ENCODE measurements at regions not wholly inside any gene's neighbourhood (a gene's known extent, or its start where the extent isn't known, plus 50 kb on each side); places are given as distances from the start of the nearest gene placed in this dataset.
"Not testable (repeated sequence)": the region's sequence is repeated elsewhere in the genome, so short reads cannot be mapped to it uniquely, and the experiment has no call there.

DNA sequence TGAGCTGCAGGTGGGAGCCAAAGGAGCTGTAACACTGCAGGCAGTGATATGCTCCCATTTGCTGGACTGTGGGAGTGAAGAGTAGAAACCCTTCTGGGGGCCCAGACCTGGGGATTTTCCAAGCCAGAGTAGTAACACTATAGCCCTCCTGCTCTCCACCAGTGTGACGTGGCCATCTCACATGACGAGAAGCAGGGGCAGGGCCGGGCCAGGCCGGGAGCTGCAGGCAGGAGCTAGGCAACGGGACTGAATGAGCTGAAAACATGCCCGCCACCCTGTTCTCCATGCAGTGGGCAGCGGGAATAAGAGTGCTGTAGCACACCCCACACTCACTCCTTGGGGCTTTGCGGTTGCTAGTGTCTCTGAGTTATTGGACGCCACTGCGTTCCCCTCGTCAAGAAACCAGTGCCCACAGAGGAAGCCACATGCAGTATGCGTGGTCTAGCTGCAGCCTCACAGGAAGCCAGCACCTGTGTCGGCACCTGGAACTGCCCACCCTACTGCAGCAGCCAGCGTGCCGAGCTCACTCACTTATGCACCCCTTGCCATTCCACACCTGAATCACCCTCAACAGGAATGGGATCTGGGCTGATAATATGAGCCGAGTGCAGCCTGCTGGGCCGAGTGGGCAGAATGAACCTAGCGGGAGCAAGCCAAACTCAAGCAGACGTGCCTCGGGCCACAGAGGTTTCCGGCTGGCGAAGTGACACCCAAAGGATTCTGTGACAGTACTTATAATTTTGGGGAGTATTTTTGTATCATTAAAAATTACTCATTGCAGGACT lies 1389.6 kb downstream of the KCNT2 start:
- DNase-seq (ENCODE audit: low spot score) = no peak

- DNase-seq (ENCODE audit: low spot score) = no peak
These were observed 1406.0 kb downstream of the KCNT2 start for GRCh38 chr1:195202241-195202640.

- DNase-seq (ENCODE audit: low spot score) = no peak
These were observed 1407.5 kb downstream of the KCNT2 start for GRCh38 chr1:195200772-195201171.

DNA sequence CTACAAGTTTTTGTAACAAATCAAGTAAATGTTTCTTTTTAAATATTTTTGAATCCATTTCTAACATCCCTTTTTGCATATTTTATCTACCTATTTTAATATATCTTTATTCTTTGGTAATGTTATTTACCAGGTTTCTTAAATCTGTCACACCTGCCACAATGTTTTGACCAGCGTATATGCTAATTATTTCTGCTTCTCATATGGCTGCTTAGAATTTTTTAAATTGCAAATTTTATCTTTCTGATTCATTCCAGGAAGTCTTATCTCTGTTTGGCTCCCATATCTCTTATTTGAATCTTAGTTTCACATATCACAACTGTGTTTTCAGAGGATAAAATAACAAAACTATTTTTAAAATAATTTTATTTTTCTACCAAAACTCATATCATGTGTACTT lies 1411.1 kb downstream of the KCNT2 start:
- DNase-seq (ENCODE audit: low spot score) = no peak

DNA sequence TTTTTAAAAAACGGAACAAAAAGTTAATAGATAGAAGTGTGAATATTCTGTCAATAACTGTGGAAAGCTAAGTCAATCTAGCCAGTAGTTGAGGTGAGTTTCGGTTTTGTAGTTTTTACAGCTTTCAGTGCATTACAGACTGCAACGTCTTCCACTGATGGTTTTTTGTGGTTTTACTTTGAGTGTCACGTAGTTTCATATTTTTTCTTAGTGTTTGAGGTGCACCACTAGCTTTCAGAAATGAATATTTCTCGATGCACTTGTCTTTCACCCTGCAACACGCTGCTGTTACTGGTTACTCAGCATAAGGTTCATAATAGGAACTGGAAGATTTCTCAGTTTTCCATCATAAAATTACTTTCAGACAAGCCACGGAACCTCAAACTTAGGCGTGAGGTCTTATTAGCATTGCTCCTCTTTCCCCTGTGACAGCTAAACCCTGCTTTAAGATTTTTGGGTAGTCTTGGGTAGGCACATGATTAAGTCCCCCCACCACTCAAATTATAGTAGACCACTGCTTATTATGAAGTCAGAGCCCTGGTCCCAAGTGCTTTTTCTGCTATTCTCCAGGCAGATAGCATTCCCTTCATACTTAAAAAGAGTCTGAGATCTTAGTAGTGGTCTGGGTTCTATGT lies 1412.7 kb downstream of the KCNT2 start:
- DNase-seq (ENCODE audit: low spot score) = peak; percentile 4

GRCh38 chr1:195193134-195193533 lies 1415.1 kb downstream of the KCNT2 start:
- DNase-seq (ENCODE audit: low spot score) = no peak

DNA sequence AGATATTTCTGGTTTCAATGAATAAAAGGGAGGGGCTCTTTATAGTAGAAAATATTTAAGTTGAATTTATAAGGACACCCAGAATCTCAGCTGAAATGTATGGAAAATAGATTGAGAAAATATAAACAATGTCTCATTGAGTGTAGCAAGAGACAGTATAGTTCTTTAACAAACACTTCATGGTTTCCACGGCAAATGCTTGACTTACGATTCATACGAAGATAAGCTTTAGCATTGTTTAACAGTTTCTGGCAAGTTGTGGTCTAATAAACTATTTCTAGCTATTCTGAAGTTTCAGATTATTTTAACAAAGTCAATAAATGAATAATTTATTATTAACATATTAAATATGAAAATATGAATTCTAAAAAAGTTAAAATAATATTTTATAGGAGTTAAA lies 1419.4 kb downstream of the KCNT2 start:
- peak; percentile 6 for DNase-seq (ENCODE audit: low spot score)

DNA sequence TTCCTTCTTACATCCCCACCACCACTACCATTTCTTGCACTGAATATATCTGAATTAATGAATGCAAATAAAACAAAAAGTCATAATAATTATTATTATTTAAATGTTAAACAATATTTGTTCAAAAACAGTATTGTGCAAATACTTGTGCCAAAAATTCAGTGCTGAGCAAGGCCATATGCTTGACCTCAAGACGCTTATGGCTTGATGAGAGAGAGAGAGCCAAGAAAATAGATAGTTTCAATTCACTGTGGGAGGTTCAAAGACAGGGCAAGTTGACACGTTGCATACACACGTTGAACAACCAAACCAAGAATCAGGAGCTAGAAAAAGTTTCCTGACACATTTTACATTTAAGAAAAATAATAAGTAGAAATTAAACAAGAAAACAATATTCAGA lies 1421.7 kb downstream of the KCNT2 start:
- no peak for DNase-seq (ENCODE audit: low spot score)

- DNase-seq (ENCODE audit: low spot score) = no peak
These were observed 1422.5 kb downstream of the KCNT2 start for GRCh38 chr1:195185736-195186135.

DNA sequence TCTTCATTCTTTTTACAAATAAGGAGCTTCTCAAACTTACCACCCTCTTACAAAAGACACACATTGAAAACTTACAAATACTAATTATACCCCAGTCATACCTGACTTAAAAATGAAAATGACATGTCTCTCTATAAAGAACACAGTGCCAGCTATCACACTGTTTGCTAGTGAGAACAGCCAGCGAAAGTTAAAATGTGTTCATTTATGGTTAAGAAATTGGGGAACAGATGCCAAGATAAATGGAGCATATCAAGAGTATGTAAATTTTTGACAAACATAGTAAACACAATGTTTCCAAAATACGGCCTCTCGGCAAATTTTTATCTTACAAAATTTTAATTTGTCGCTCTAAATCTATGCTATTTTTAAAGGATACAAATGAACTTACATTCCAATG lies 1422.9 kb downstream of the KCNT2 start:
- no peak for DNase-seq (ENCODE audit: low spot score)

DNA sequence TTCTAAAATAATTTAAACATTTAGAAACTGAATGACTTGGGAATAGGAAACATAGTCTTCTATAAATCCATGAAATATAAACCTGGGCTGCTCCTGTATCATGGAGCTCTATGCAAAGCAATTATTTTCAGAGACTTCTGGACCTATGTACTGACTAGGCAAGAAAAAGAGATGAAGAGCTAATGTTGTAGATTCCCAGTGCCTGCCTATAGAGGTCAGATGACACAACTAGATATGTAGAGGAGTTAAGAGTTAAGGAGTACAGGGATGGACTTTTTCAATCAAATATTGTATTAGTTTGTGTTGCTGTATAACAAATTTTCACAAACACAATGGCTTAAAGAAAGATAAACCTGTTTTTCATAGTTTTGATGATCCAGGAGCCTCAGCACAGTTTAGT lies 1434.5 kb downstream of the KCNT2 start:
- no peak for DNase-seq (ENCODE audit: low spot score)

DNA sequence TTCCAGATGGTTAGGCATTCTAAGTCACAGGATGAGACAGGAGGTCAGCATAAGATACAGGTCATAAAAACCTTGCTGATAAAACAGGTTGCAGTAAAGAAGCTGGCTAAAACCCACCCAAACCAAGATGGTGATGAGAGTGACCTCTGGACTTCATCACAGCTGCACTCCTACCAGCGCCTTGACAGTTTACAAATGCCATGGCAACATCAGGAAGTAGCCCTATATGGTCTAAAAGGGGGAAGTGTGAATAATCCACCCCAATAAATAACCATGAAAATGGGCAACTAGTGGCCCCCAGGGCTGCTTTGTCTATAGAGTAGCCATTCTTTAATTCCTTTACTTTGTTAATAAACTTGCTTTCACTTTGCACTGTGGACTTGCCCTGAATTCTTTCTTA lies 1448.4 kb downstream of the KCNT2 start:
- DNase-seq (ENCODE audit: low spot score) = not testable (repeated sequence)

- DNase-seq (ENCODE audit: low spot score) = no peak
These were observed 1450.1 kb downstream of the KCNT2 start for GRCh38 chr1:195158091-195158490.

- DNase-seq (ENCODE audit: low spot score) = no peak
These were observed 1455.1 kb downstream of the KCNT2 start for GRCh38 chr1:195153107-195153506.

- no peak for DNase-seq (ENCODE audit: low spot score)
These were observed 1457.5 kb downstream of the KCNT2 start for GRCh38 chr1:195150768-195151167.

DNA sequence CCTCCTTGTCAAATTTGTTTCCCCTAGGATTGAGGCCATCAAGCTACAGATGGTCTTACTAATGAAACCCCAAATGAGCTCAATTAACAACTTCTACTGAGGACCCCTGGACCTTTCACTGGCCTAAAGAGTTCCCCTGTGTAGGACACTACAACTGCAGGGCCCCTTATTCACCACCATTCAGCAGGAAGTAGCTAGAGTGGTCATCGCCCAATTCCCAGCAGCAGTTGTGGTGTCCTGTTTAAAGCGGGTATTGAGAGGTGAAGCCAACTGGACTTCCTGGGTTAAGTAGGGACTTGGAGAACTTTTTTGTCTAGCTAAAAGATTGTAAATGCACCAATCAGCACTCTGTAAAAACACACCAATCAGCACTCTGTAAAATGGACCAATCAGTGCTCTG lies 1466.9 kb downstream of the KCNT2 start:
- DNase-seq (ENCODE audit: low spot score) = peak; percentile 23

DNA sequence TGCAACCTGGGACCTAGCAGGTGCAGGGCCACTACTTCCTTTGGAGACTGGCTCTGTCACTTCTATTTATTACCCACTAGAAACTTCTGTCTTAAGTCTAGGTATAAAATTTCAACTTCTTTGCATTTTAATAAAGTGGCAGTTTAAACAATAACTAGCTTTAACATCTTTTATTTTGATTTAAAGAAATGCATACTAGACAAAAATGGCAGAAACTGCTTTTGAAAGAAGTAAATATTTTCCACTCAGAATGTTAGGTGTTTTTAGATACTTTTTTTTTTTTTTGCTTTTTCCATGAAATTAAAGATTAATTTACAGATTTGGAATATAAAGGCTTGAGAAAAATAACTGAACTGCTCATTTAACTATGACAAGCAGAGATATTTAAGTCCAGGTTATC lies 1477.6 kb downstream of the KCNT2 start:
- no peak for DNase-seq (ENCODE audit: low spot score)

DNA sequence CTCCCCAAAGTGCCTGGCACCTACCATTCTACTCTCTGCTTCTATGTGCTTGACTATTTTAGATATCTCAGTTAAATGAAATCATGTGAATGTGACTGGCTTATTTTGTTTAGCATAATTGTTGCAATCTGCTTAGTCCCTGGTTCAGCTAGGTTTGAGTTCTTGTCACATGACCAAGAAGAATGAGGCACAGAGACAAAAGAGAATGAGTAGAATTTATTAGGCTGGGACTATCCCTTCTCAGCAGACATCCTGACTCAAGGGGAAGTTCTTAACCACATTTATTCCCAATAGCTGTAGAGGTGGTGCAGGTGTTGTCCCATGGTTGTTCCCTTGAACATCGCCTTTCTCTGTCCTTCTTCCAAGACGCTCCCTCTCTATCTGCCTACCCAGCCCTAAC lies 1485.7 kb downstream of the KCNT2 start:
- no peak for DNase-seq (ENCODE audit: low spot score)

DNA sequence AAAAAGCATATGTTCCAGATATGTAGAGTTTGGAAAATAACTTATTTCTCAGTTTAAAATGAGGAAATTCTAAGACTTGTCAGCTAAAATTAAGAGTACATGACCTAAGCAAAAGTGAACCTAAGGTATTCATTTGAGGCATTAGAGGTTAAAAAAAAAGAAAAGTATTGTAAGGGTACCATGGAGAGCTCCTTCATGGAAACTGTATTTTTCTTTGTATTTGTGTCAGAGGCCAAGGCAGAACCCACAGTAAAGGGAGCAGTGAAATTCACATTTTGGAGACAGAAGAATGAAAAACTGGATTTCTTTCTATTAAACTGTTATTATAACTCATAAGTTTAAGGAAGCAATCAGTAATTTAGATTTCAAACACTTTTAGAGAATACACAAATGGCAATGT lies 1494.8 kb downstream of the KCNT2 start:
- DNase-seq (ENCODE audit: low spot score) = peak; percentile 10

DNA sequence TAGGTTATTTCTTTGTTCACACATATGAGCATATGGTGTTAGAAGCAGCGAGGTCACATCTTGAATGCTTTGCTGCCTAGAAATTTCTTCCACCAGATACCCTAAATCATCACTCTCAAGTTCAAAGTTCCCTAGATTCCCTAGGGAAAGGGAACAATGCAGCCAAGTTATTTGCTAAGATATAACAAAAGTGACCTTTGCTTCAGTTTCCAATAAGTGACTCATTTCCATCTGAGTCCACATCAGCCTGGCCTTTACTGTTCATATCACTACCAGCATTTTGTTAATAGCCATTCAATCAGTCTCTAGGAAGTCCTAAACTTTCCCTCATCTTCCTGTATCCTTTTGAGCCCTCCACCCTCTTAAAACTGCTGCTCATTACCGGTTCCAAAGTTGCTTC lies 1502.5 kb downstream of the KCNT2 start:
- no peak for DNase-seq (ENCODE audit: low spot score)

GRCh38 chr1:195105281-195105680 lies 1503.0 kb downstream of the KCNT2 start:
- no peak for DNase-seq (ENCODE audit: low spot score)

DNA sequence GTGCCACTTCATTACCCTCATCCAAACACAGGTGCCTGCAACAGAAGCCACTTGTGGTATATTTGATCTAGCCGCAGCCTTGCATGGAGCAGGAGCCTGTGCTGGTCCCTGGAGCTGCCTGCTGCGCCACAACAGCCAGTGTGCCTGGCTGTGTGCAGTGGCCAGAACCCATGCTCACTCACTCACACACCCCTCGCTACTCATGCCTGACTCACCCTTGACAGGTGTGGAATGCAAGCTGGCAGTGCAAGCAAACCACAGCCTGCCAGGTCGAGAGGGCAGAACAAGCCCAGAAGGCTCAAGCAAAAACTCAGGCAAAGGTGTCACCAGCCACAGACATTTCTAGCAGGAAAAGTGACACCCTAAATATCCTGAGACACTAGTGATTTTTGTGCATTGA lies 1510.9 kb downstream of the KCNT2 start:
- DNase-seq (ENCODE audit: low spot score) = peak; percentile 44

GRCh38 chr1:195096051-195096521 lies 1512.2 kb downstream of the KCNT2 start:
- DNase-seq (ENCODE audit: low spot score) = no peak

- DNase-seq (ENCODE audit: low spot score) = no peak
These were observed 1523.0 kb downstream of the KCNT2 start for GRCh38 chr1:195085196-195085595.
